Tibial artery (tissue), 4 donors: ENCODE measurements at regions not wholly inside any gene's neighbourhood (a gene's known extent, or its start where the extent isn't known, plus 50 kb on each side); places are given as distances from the start of the nearest gene placed in this dataset.

Experiments used
- DNase-seq, 2 donors: peaks; one replicate each; pipeline ENCODE4 v3.0.0-alpha.2; 2019
- H3K27ac ChIP-seq, 2 donors: fragments of 200-600 bp; sonication (generic) in 1 of 2; 1 replicate in 1 of 2; 2 replicates in 1 of 2; pipeline ENCODE4 v1.5.1; 2018 to 2019; ENCODE audit warnings: mild to moderate bottlenecking in 1 of 2
- H3K27me3 ChIP-seq, 2 donors: fragments of 200-600 bp; sonication (generic) in 1 of 2; one replicate each; pipeline versions ENCODE4 v1.5.1 to v1.6.0; 2016 to 2019
- H3K36me3 ChIP-seq, 3 donors: fragments of 200-600 bp; sonication (generic) in 2 of 3; one replicate each; pipeline ENCODE4 v1.5.1; 2016 to 2019; ENCODE audit warnings: mild to moderate bottlenecking in 2 of 3
- H3K4me1 ChIP-seq, 4 donors: fragments of 200-600 bp; sonication (generic) in 2 of 4; 1 replicate in 3 of 4; 2 replicates in 1 of 4; pipeline ENCODE4 v1.5.1; 2016 to 2019
- H3K4me3 ChIP-seq, 2 donors: fragments of 200-600 bp; sonication (generic) in 1 of 2; 1 replicate in 1 of 2; 2 replicates in 1 of 2; pipeline ENCODE4 v1.5.1; 2018 to 2019; ENCODE audit warnings: mild to moderate bottlenecking in 2 of 2
- H3K9me3 ChIP-seq, 3 donors: fragments of 200-600 bp; sonication (generic) in 1 of 3; one replicate each; pipeline ENCODE4 v1.5.1; 2016 to 2019
- intact Hi-C: fragments of 100-400 bp; cut with DNase I; formaldehyde crosslinking; loops from one replicate; pipeline ENCODE4 v1.15.0; 2023; ENCODE audit warnings: low total_unique reads
- TF ChIP-seq, protein P1 (sequence below), 2 experiments: fragments of 200-600 bp in 1 of 2; fragments of 450-650 bp in 1 of 2; IDR thresholded peaks; one replicate each; pipeline ENCODE4 v1.5.1; 2017 to 2019; ENCODE audit warnings: antibody characterized with exemption in 2 of 2, mild to moderate bottlenecking in 1 of 2, moderate library complexity in 1 of 2

DNA sequence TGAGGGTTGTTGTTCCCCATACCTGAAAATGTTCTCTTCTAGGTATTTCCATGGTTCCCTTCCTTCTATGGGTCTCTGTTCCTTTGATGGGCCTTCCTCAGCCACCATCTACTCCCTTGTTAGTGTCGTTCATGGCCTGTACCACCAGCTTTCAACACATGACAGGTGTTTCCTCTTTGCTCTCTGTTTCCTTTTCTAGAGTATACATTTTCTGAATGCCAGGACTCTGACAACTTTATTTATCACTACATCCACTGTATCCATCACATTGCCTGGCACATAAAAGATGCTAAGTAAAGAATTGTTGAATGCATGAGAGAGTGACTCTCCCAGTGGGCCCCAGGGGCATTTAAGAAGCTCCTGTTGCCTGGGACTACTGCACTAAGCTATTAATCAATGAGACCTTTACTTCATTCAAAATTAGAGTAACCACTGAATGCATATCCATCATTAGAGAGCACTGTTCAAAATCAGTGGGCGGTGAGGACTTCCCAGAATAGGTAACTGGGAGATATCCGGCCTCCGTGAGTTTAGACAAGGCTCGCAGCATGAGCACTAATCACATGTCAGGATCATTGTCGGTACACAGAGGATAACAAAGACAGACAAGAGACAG is 255.0 kb downstream of the CBLN1 start:
- intact Hi-C loops, result no loop called here
- TF ChIP-seq, protein P1, sequence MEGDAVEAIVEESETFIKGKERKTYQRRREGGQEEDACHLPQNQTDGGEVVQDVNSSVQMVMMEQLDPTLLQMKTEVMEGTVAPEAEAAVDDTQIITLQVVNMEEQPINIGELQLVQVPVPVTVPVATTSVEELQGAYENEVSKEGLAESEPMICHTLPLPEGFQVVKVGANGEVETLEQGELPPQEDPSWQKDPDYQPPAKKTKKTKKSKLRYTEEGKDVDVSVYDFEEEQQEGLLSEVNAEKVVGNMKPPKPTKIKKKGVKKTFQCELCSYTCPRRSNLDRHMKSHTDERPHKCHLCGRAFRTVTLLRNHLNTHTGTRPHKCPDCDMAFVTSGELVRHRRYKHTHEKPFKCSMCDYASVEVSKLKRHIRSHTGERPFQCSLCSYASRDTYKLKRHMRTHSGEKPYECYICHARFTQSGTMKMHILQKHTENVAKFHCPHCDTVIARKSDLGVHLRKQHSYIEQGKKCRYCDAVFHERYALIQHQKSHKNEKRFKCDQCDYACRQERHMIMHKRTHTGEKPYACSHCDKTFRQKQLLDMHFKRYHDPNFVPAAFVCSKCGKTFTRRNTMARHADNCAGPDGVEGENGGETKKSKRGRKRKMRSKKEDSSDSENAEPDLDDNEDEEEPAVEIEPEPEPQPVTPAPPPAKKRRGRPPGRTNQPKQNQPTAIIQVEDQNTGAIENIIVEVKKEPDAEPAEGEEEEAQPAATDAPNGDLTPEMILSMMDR (IDR thresholded peaks at IDR 0.05), result no peak
- Histone ChIP-seq H3K27me3 (peaks cover 0 to 5% of the 10 kb centered on the region in 2 donors), H3K9me3 (no peaks in the 10 kb centered on the region), H3K36me3 (no peaks in the 10 kb centered on the region), H3K4me3 (no peak overlapping the region), H3K27ac (no peak overlapping the region), H3K4me1 (no peaks in the 10 kb centered on the region)
- DNase-seq, result no peak

DNA sequence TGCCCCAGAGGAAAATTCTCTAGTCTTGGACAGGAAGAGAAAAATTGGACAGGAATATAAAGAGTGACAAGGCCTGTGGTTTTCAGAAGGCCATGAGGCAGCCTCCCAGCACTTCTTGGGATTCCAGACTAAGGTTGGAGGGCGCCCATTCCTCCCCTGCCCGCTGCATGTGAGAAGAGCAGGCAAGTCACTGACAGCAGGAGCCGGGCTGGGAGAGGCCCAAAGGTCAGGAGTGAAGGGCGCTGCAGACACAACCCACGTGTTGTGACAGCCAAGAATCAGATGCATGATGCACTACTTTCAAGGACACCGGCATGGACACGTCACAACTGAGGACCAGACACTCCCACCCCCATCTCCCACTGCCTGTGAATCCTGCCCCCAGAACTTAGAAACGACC is 256.7 kb downstream of the CBLN1 start:
- H3K4me1 ChIP-seq, result no peaks in the 10 kb centered on the region
- intact Hi-C loops, result no loop called here
- no peaks in the 10 kb centered on the region for H3K36me3 ChIP-seq
- TF ChIP-seq, protein P1 (IDR thresholded peaks at IDR 0.05), result no peak
- no peaks in the 10 kb centered on the region for H3K9me3 ChIP-seq
- no peak overlapping the region for H3K4me3 ChIP-seq
- no peak overlapping the region for H3K27ac ChIP-seq
- DNase-seq, result no peak
- peaks cover 0 to 13% of the 10 kb centered on the region in 2 donors for H3K27me3 ChIP-seq

DNA sequence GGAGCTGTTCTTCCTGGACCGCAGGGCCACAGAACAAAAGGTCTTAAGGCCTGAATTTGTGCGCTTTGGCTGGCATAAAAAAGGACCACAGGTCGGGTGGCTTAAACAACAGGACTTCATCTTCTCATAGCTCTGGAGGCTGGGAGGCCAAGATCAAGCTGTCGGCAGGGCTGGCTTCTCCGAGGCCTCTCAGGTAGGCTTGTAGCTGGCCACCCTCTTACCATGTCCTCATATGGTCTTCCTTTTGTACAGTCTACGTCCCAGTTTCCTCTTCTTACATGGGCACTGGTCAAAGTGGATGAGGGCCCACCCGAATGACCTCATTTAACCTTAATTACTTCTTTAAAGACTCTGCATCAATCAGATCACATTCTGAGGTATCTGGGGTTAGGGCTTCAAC is 257.6 kb downstream of the CBLN1 start:
- H3K4me1 ChIP-seq, result no peaks in the 10 kb centered on the region
- H3K9me3 ChIP-seq, result no peaks in the 10 kb centered on the region
- TF ChIP-seq, protein P1 (IDR thresholded peaks at IDR 0.05), result no peak
- H3K27me3 ChIP-seq, result peaks cover 0 to 15% of the 10 kb centered on the region in 2 donors
- no peak overlapping the region for H3K4me3 ChIP-seq
- intact Hi-C loops, result no loop called here
- H3K27ac ChIP-seq, result no peak overlapping the region
- DNase-seq, result no peak
- no peaks in the 10 kb centered on the region for H3K36me3 ChIP-seq

DNA sequence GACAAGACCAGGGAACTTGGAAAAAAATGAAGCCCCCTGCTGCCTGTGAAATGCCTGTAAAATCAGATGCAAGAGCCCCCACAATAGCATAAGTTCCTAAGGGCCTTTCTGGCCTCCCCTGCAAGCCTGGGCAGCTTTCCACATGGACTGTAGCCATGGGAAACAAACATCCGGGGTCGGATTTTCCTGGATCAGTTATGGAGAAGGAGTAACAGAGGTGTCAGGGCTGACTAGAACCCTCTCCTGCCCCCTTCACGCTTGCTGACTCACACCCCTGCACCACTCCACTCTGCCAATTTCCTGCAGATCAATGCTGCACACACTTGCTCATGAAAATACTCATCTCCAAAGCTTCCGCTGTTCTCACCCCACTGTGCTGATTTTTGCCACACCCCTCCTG is 258.6 kb downstream of the CBLN1 start:
- intact Hi-C loops, result no loop called here
- TF ChIP-seq, protein P1 (IDR thresholded peaks at IDR 0.05), result no peak
- H3K27ac ChIP-seq, result no peak overlapping the region
- H3K4me1 ChIP-seq, result no peaks in the 10 kb centered on the region
- no peak overlapping the region for H3K4me3 ChIP-seq
- no peaks in the 10 kb centered on the region for H3K36me3 ChIP-seq
- no peaks in the 10 kb centered on the region for H3K9me3 ChIP-seq
- no peak for DNase-seq
- peaks cover 0 to 20% of the 10 kb centered on the region in 2 donors for H3K27me3 ChIP-seq

DNA sequence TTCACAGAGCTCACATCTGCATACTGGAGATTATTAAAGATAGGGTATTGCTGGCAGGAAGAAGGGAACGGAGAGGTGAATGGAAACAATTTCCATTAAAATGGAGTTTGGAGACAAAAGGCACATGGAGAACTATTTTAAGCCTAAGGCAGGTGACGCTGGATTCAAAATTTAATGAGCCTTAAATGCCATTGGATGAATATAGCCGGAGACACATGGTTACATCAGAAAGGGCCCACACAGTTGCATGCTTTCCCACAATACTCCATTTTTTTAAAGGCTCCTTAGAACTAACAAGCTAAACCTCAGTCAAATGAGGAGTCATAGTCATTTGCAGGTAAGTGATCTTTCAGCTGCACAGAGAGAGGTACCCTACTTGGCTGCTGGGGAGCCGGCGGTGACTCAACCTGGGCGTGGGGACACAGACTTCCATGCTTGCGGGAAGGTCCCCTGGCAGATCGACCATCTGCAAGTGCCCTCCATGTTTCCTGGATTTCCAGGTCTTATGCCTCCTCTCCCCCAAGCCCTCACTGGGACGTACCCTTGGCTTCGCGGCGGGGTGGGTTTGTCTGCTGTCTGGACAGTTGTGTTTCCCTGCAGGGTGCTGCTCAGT is 259.2 kb downstream of the CBLN1 start:
- H3K27me3 ChIP-seq, result peaks cover 0 to 20% of the 10 kb centered on the region in 2 donors
- no peak overlapping the region for H3K4me3 ChIP-seq
- no peaks in the 10 kb centered on the region for H3K36me3 ChIP-seq
- no peak overlapping the region for H3K27ac ChIP-seq
- no peaks in the 10 kb centered on the region for H3K4me1 ChIP-seq
- H3K9me3 ChIP-seq, result no peaks in the 10 kb centered on the region
- intact Hi-C loops, result no loop called here
- TF ChIP-seq, protein P1 (IDR thresholded peaks at IDR 0.05), result no peak
- DNase-seq, result no peak
